Left lung (tissue), 4 donors: ENCODE measurements at regions not wholly inside any gene's neighbourhood (a gene's known extent, or its start where the extent isn't known, plus 50 kb on each side); places are given as distances from the start of the nearest gene placed in this dataset.

Experiments
- ATAC-seq: fragments of 200-7000 bp; cut with Tn5 transposase; one replicate; pipeline ENCODE4 v1.9.1; 2020; ENCODE audit warnings: moderate library complexity
- DNase-seq, 4 donors: peaks; one replicate each; pipeline ENCODE4 v3.0.0-alpha.2; 2013 to 2020
- H3K27ac ChIP-seq, 2 donors: fragments of 200-600 bp; sonication (generic) in 1 of 2; one replicate each; pipeline versions ENCODE4 v1.5.0 to v1.8.0; 2020 to 2021
- H3K27me3 ChIP-seq, 2 donors: fragments of 200-600 bp; sonication (generic) in 1 of 2; one replicate each; pipeline versions ENCODE4 v1.5.0 to v1.8.0; 2020 to 2021
- H3K36me3 ChIP-seq, 2 donors: fragments of 200-600 bp; sonication (generic) in 1 of 2; one replicate each; pipeline versions ENCODE4 v1.5.0 to v1.8.0; 2020 to 2021
- H3K4me1 ChIP-seq, 2 donors: fragments of 200-600 bp; one replicate each; pipeline ENCODE4 v1.8.0; 2021
- H3K4me3 ChIP-seq, 2 donors: fragments of 200-600 bp; sonication (generic) in 1 of 2; one replicate each; pipeline versions ENCODE4 v1.5.0 to v1.8.0; 2020 to 2021; ENCODE audit warnings: mild to moderate bottlenecking in 1 of 2
- H3K9me3 ChIP-seq, 2 donors: fragments of 200-600 bp; sonication (generic) in 1 of 2; one replicate each; pipeline versions ENCODE4 v1.5.0 to v1.8.0; 2020 to 2021
- intact Hi-C, 2 donors: fragments of 100-400 bp; cut with DNase I; formaldehyde crosslinking; loops; one replicate each; pipeline versions ENCODE4 v1.11.2 to v1.14.2; 2022
- TF ChIP-seq, protein P1 (sequence below), 2 donors: fragments of 200-600 bp; sonication (generic) in 1 of 2; IDR thresholded peaks; one replicate each; pipeline versions ENCODE4 v1.5.0 to v1.8.0; 2021; ENCODE audit warnings: antibody characterized with exemption in 2 of 2
- donor health status: DM: no; HTN: yes; CAD: no.
- donor health status: DM: no; HTN: no; CAD: no.

DNA sequence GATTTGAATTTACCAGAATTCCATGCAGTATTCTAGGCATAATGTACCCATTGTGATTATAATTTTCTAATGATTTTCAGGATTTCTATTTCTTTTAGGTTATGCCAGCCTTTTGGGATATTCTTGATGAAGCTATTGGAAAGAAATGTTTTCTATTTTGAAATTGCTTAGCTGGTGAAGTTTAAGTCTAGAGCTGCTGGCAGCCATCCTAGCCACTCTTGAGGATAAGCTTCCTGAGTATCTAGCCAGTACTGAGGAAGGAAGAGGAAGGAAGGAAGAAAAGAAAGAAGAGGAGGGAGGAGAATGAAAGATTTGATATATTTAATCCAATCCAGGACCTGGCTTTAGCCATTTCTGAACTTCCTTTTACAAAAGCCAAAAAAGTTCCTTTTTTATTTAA is 142.1 kb upstream of the DAB2 start:
- Histone ChIP-seq H3K4me1 (no peaks in the 10 kb centered on the region), H3K27me3 (no peaks in the 10 kb centered on the region), H3K4me3 (no peak overlapping the region), H3K9me3 (no peaks in the 10 kb centered on the region), H3K27ac (no peak overlapping the region), H3K36me3 (no peaks in the 10 kb centered on the region)
- no peak for ATAC-seq
- TF ChIP-seq, protein P1, sequence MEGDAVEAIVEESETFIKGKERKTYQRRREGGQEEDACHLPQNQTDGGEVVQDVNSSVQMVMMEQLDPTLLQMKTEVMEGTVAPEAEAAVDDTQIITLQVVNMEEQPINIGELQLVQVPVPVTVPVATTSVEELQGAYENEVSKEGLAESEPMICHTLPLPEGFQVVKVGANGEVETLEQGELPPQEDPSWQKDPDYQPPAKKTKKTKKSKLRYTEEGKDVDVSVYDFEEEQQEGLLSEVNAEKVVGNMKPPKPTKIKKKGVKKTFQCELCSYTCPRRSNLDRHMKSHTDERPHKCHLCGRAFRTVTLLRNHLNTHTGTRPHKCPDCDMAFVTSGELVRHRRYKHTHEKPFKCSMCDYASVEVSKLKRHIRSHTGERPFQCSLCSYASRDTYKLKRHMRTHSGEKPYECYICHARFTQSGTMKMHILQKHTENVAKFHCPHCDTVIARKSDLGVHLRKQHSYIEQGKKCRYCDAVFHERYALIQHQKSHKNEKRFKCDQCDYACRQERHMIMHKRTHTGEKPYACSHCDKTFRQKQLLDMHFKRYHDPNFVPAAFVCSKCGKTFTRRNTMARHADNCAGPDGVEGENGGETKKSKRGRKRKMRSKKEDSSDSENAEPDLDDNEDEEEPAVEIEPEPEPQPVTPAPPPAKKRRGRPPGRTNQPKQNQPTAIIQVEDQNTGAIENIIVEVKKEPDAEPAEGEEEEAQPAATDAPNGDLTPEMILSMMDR (IDR thresholded peaks at IDR 0.05), result no peak
- intact Hi-C loops, result loop anchor here in 1 of 2 donors (10.0 kb wide), 1 partner anchor 342 kb away; no protein-coding TSS in a partner anchor
- no peak for DNase-seq

DNA sequence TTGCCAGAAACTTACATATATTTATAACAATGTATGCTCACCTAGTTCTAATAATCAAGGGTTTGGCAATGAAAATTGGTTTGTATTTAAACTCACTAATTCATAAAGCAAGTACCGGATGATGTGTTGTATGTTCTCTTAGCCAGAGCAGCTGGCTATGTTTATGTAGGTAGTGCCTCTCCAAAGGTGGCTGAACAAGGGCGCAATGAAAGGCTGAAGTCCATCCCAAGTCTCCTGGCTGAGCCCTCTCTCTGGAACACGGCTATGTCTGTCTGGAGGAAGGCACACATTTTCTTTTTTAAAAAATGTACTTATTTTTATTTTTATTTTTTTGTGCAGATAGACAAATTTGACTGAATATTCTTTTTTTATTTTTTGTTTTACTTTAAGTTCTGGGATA is 141.2 kb upstream of the DAB2 start:
- Histone ChIP-seq H3K36me3 (no peaks in the 10 kb centered on the region), H3K27me3 (no peaks in the 10 kb centered on the region), H3K4me1 (no peaks in the 10 kb centered on the region), H3K27ac (no peak overlapping the region), H3K9me3 (no peaks in the 10 kb centered on the region), H3K4me3 (no peak overlapping the region)
- ATAC-seq (no peak), DNase-seq (no peak)
- TF ChIP-seq, protein P1 (IDR thresholded peaks at IDR 0.05), result no peak
- intact Hi-C loops, result loop anchor here in 1 of 2 donors (10.0 kb wide), 1 partner anchor 341 kb away; no protein-coding TSS in a partner anchor

DNA sequence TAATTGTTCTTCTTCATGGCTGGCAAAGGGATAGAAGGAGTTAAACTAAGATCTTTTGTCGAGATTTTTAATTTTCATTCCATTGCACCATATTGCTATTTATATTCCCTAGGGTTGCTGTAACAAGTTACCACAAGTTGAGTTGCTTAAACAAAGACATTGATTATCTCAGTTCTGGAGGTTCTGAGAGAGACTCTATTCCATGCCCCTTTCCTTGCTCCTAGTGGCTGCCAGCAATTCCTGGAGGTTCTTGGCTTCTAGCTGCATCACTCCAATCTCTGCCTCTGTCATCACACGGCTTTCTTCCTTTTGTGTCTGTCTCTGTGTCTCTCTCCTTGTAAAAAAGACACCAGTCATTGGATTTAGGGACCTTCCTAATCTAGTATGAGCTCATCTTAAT is 136.6 kb upstream of the DAB2 start:
- Histone ChIP-seq H3K4me3 (no peak overlapping the region), H3K36me3 (no peaks in the 10 kb centered on the region), H3K4me1 (no peaks in the 10 kb centered on the region), H3K9me3 (no peaks in the 10 kb centered on the region), H3K27me3 (no peaks in the 10 kb centered on the region), H3K27ac (no peak overlapping the region)
- DNase-seq (no peak), ATAC-seq (no peak)
- TF ChIP-seq, protein P1 (IDR thresholded peaks at IDR 0.05), result no peak
- intact Hi-C loops, result loop anchor here in 1 of 2 donors (10.0 kb wide), 1 partner anchor 337 kb away; no protein-coding TSS in a partner anchor

DNA sequence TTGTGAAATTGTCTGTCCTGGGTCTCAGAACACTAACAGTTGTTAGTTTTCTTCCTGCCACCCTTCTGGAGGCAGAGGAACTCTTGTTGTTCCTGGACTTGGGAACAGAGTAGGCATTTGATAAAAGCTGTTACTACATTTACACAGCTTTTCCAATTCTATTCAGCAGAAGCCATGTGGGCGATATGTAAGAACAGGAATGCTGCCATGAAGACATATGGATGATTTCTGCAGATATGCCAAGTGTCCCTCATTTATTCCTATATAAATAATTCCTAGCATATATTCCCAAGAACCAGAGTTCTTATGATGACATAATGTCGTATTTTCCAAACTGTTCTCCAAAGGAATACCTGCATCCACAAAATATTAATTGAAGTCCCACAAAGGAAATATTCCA is 135.9 kb upstream of the DAB2 start:
- Histone ChIP-seq H3K4me1 (peaks cover 0 to under 1% of the 10 kb centered on the region in 2 donors), H3K4me3 (no peak overlapping the region), H3K9me3 (no peaks in the 10 kb centered on the region), H3K27me3 (no peaks in the 10 kb centered on the region), H3K36me3 (no peaks in the 10 kb centered on the region), H3K27ac (no peak overlapping the region)
- intact Hi-C loops, result loop anchor here in 1 of 2 donors (10.0 kb wide), 1 partner anchor 336 kb away; no protein-coding TSS in a partner anchor
- DNase-seq, result no peak
- no peak for ATAC-seq
- TF ChIP-seq, protein P1 (IDR thresholded peaks at IDR 0.05), result no peak

DNA sequence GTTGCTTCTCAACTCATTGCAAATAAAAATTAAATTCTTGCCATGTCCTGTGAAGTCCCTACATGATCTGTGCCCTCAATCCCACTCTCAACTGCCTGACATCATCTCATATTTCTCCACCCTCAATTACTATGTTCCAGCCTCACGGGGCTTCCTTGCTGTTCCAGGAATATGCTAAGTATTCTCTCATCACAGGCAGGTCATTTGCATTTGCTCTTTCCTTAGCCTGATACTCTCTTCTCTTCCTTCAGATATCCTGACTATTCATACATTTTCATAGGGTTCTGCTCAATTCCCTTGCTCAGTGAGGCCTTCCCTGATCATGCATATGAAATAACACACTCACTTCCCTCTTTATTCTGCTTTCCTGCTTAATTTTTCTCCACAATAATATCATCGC is 135.1 kb upstream of the DAB2 start:
- no peak overlapping the region for H3K27ac ChIP-seq
- no peaks in the 10 kb centered on the region for H3K9me3 ChIP-seq
- ATAC-seq, result no peak
- peaks cover 0 to 4% of the 10 kb centered on the region in 2 donors for H3K4me1 ChIP-seq
- TF ChIP-seq, protein P1 (IDR thresholded peaks at IDR 0.05), result no peak
- H3K4me3 ChIP-seq, result no peak overlapping the region
- no peak for DNase-seq
- intact Hi-C loops, result loop anchor here in 1 of 2 donors (10.0 kb wide), 1 partner anchor 335 kb away; no protein-coding TSS in a partner anchor
- no peaks in the 10 kb centered on the region for H3K36me3 ChIP-seq
- H3K27me3 ChIP-seq, result no peaks in the 10 kb centered on the region
